Kidney glomerular epithelial cell (primary cell): ENCODE measurements at regions not wholly inside any gene's neighbourhood (a gene's known extent, or its start where the extent isn't known, plus 50 kb on each side); places are given as distances from the start of the nearest gene placed in this dataset.
A peak's percentile ranks its signal among the peaks of the same experiment; 100 is the strongest.

Experiments
- DNase-seq: peaks from one replicate; lab custom pipeline; 2025; lab: John Stamatoyannopoulos, UW

DNA sequence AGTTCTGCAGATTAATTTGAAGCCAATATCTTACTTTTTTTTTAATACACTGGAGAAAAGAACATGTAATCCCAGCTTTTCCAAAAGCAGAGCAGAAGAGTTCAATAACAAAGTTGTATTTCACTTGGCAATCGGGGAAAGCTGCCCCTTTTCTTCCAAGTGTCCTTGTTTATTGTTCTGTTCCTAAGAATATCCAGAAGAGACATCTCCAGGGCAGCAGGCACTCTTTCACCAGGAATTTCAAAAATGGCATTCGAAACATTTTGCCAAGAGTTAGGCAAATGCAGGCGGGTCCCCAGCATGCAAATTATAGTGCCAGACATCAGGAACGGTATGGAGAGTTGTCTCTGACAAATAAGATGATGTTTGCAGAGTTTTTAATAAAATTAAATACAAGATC is 494.5 kb downstream of the BCOR start:
- DNase-seq, result no peak

DNA sequence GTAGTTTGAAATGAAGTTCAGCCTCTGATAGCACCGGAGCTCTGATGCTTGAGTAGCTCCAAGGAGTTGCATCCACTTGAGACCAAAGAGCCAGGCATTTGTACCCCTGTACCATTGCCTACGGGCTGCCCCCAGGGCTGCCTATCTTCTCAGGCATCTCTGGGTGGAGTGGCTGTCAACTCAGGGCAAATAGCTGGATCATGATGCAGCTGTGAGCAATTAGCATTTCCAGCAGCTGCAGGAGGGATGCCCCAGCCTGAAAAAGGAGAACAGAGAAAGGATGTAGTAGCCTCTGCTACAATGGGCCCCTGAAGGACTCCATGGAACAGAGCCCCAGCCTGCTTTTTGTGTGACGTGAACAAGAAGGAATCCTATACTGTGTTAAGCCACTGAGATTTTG is 492.6 kb downstream of the BCOR start:
- no peak for DNase-seq

DNA sequence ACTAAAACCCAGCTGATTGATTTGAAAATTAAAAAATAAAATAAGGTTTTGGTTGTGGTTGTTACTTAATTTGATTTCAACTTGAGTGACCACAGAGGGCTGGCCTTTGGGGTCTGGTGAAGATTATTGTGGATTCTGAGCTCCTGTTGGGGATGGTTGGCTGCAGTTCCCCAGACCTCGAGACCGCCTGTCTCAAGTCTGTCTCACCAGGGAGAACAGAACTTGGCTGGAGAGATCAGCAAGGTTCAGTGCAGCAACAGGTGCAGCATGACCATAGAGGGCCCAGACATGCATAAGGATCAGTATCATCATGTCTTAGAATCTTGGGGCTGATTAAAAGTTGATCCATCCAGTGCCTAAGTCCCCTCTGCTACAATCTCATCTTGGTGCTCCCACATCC is 491.9 kb downstream of the BCOR start:
- no peak for DNase-seq

DNA sequence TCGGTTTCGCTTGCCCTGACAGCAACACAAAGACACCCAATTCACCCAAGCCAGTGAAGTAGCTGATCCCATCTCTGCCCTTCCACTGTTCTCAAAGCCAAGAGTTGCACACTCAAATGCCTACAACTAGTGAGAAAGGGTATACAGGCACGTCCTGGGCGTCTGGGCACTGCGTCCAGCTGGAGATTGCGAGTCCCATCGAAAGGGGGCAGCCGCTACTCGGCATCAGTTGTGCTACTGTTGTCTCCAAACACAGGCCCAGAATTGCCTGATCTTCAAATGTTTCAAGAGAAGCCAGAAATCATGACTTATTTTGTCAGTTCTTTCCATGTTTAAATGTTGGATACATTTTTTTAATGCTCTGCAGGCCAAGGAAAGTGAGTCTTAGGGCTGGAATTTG is 487.8 kb downstream of the BCOR start:
- DNase-seq, result no peak

DNA sequence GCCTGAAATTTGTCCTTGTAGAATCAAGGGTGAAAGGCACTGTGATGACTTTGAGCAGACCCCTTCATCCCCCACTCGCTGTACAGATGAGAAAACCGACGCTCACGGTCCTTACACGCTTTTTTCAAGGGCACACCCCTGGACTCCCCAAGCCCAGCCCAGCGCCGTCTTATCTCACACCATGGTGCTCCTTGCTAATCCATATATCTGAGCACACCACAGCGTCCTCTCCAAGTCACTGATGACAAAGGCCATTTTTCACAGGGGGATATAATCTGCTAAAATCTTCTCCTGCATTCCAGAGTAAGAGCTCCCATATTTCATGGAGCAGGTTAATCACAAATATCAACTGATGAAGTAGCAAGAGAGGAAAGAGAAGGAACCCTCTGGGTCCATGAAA is 486.3 kb downstream of the BCOR start:
- DNase-seq, result no peak

DNA sequence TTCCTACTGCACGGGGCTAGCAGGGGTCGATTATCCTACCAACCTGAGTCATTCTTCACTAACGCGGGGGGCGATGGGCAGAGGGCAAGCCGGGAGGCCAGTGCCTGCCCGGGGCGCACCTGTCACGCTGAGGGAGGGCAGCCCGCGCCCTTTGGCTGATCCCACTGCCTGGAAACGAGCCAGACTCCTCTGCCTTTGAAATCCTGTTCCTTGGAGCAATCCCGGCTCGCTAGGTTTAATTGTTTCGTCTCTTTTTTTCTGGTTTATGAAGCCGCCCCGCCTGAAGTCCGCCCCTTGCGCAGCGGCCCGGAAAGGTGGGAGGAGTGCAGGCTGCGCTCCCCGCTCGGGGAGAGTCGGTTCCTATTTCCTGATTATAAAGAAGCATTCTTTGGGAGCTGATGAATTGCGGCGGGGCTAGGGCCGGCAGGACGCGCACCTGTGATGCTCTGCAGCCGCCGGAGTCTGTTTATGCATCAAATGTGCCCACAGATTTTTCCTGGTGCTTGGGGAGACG is 484.2 kb downstream of the BCOR start:
- peak; percentile 52 for DNase-seq

DNA sequence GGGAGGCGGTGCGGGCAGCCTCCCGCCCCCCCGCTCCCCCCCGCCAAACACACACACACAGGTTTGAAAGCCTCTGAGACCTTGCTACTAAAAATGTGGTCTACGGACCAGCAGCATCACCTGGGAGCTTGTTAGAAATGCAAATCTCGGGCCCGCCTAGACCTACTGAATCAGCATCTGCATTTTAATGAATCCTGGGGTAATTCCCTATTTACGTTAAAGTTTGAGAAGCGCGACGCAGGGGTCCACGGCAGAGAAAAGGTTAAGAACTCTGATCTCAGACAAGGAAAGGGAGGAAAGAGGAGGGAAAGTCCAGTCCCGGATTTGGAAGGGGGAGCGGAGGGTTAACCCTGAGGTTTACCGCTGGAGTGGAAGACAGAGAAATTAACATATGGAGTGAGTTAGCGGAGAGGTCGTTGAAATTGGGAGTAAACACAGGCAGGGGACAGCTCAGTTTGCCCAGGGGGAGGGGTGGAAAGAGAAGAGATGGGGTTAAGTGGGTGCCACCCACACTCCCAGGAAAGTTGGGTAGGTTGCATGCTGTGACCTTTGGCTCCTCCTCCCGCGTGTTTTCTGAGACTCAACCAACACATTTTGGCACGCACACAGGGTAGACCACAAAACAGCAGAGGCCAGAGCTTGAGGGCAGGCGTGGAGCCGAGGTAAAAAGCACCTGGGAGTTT is 483.6 kb downstream of the BCOR start:
- no peak for DNase-seq

DNA sequence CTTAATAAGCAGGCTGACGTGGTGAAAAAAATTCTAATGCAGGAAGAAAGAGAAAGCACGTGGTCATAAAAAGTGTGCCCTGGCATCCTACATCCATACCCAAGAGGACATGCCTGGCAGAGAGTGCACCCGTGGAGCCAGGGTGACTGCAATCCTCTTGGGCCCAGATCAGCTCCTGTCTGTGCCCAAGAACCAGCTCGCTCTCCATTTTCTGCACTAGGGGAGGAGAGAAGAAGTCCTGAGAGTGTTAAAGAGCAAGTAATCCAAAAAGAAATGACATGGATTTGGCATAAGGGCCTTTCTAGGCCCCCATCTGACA is 483.1 kb downstream of the BCOR start:
- no peak for DNase-seq

DNA sequence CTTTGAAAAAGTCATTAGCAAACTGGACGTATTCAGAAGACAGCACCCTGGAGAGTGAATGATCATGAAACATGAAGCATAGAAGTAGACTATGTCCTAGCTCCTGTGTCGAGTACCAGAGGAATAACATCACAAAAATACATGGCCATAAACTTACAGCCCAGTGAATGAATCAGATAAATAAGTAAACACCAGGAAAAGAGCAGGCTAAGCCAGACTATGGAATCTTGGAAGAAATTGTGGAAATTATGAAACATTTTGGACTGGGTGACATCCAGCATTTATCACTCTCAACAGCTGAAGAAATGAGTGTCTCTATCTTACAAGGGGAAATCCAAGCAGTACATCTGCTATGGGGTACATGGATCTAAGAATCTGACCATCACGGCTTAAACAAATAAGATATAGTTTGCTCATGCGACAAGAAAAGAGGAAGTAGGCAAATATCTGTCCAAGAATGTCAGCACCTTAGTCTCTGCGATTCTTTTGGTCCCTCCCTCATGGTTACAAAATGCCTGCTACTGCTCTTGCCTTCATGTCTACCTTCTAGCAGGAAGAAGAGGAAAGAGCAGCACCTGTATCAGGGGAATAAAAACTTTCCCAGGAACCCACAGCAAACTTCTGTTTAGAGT is 481.5 kb downstream of the BCOR start:
- DNase-seq, result no peak

DNA sequence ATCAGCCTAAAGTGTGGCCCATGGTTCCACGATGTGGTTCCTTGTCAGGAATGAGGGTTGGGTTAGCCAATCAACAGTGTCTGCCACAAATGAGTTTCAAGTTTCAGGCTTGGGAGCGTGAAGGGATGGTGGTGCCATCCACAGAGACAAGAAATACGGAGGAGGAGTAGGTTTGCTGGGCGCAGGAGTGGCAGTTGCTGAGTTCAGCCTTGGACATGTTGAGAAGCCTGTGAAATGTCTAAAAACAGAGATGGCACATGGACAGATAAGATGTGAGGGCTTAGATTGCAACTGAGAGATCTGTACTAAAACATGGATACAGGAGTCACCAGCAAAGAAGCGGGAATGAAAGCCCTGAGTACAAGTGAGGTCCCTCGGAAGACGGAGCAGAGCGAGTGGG is 481.0 kb downstream of the BCOR start:
- DNase-seq, result no peak

DNA sequence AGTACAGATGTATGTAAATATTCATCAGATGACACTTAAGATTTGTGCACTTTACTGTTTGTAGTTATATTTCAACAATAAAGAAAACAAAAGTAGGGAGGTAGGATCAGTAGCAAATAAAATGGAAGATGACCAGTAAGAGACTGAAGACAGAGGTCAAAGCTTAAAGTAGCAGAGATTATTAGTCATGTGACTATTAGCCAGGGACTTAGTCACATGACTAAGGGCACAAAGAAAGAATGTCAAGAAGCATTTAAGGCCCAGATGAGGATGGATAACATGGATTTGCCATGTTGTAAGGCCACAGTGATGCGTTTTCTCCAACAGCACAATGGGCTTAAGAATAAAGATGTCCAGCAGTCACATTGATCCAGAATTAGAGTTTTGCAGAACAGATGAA is 479.6 kb downstream of the BCOR start:
- no peak for DNase-seq

DNA sequence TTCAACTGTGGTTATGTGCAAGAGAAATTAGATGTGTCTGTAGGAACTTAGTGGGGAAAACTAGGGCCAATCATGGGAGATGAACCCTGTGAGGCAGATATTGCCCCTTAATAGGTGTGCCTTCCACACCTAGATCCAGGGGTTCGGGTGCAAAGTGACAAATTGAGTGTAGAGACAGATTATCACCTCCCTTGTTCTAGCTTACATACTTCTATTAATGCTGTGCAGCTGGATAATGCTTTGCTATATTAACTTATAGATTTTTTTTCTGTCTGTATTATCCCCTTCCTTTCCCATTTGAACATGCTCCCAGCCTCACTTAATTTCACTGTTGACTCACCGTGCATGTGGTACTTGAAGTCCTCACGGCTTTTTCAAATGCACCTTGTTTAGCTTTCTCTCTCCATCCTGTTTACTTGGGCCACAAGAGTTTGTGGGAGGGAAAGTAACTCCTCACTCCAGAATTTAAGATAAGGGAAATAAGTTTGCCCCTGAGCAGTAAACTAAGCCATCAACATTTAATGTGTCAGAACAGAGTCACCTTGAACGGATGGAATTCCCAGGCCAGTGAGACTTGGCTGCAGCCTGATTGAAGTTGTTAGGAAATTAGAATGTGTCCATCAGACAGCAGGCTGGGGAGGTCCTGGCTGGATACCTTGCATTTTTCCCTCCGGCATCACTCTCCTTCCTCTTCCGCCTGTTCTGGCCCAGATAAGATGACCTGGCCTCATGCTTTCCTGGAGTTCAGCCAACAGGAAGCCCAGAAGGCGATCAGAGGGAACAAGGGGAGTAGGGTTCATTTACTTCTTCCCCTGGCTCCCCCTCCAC is 478.4 kb downstream of the BCOR start:
- no peak for DNase-seq

DNA sequence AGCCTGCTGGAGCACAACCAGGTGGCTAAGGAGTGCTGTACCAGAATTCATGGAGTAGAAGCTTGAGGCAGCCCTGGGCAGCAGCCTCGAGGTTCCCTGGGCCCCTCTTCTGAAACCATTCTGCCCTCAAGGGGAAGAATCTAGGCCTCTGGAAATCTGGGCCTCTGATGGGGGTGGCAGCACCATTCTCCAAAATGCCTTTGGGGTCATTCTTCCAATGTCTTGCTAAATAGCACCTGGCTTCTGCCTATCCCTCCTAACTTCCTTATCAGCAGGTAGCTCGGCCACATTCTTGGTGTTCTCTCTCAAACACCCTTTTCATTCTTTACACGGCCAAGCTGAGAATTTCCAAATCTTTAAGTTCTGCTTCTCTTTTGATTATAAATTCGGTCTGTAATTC is 473.6 kb downstream of the BCOR start:
- DNase-seq, result no peak

DNA sequence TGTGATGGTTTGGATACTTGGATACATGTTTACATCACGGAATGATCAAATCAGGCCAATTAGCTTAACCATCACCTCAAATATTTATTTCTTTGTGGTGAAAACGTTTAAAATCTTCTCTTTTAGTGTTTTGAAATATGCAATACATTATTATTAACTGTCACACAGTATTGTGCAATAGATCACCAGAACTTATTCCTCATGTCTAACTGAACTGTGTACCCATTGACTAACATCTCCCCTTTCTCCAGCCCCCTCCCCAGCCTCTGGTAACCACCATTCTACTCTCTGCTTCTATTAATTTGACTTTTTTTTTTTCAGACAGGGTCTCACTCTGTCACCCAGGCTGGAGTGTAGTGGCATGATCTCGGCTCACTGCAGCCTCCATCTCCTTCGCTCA is 471.9 kb downstream of the BCOR start:
- DNase-seq, result no peak

DNA sequence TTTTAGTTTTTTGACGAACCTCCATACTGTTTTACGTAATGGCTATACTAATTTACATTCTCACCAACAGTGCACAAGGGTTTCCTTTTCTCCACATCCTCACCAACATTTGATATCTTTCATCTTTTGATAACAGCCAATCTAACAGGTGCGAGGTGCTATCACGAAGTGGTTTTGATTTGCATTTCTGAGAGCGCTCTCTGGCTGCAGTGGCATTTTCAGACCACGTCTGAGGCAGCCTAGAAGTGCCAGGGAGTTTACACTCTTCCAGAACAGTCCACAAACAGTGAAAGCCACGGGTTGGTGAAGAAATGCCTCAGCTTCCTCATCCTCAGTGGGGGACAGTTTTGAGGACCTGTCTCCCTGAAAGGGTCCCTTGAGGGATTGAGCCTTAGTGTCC is 471.0 kb downstream of the BCOR start:
- no peak for DNase-seq

DNA sequence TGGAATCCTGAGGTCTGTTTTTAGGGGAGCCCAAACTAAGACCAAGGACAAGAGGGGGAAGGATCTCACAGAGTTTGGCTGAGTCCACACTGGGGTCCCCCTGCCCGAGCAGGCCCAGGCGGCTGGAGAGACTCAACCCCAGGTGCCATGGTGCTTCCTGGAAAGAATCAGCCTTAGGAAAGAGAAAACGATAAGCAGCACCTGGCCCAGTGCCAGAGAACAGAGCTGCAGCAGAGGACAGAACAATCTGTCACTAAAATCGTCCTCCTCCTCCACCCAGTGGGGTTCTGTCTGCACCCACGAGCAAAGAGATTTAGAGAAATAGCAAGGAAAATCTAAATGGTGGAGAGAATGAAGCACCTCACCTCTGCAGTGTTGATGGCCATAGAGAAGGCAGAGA is 470.5 kb downstream of the BCOR start:
- no peak for DNase-seq

DNA sequence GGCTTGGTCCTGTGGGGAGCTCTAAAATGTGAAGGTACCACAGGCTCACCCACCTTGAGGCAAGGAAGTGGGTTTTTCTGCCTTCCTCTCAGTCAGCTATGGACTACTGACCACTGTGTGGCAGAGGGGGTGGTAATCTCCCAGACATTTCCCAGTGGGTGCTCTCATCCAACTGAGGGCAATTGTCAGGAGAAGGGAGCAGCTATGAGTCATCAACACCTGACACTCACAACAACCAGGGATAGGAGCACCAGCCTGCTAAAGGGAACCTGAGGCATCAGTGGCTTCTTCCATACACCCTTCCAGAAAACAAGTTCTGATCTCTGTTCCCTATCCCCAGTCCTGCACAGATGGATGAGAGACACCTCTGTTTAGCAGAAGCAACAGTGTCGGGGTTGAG is 468.8 kb downstream of the BCOR start:
- DNase-seq, result no peak

DNA sequence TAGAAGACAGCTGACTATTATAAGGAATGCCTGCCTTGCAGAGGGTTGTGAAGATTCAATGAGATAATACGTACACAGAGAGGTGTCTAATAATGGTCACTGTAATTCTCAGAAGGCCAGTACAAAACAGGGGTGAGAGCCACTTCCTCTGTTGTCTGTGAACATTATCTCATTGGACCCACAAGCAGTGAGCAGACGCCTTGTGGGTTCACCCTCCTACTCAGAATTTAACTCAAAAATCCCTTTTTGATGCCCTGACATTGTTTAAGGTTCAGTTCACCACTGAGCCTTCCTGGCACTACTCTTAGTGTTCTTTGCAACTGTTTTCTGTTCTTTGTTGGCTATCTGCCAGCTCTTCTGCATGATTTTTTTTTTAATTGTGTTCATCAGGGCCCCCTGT is 467.4 kb downstream of the BCOR start:
- DNase-seq, result no peak

DNA sequence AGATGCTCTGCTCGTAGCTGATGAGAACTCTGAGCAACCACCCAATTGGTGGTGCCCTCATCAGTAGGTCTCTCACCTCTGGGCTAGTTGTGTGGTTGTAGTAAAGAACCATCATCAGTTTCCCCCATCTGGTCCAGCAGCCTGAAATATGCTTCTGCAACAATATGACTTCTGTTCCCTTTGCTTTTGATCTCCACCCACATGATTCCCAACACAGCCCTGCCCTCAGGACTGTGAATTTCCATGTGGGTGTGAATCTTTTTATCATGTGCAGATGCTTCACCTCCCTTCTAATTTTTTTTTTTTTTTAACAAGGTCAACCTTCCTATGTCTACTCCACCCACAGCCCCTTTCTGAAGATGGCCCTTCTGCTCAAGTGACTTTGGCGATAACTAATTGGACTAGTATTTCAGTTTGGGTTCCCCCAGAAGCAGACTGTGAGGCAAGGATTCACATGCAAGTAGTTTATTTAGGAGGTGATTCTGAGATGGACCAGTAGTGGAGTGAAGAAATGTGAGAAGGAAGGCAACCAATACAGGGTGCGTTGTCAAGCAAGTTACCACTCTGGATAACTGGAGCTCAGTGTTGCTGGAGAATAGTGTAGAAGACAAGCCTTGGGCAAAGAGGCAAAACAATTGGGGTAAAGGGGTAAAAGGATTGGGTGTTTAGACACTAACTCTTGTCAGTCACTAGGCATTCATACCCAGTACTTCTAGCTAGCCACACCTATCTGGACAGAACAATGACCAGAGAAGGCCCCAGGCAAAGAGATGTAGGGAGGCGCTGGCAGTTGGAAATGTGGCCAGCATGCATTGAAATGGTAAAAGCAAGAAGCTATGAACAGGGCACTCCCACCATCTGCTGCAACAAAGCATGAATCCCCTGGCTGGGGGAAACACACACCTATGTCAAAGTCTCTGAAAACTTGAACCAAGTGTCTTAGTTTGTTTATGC is 466.2 kb downstream of the BCOR start:
- no peak for DNase-seq

DNA sequence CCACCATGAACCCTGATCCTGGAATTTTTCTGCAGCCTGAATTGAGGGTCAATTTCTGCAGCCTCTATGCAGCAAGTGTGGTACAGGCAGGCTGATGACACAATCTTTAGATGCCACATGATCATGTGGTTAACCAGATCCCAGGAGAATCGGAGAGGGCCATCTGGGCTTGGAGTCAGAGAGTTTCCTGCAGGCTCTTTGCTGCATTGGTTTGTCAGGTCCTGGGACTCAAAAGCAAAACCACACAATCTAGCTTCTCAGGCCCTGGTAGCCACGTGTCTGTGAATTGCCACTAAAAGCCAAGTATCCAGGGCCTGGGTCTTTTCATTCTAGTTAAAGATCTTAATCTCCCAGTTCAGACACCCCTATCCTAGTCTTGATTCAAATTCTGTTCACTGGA is 464.5 kb downstream of the BCOR start:
- DNase-seq, result no peak

DNA sequence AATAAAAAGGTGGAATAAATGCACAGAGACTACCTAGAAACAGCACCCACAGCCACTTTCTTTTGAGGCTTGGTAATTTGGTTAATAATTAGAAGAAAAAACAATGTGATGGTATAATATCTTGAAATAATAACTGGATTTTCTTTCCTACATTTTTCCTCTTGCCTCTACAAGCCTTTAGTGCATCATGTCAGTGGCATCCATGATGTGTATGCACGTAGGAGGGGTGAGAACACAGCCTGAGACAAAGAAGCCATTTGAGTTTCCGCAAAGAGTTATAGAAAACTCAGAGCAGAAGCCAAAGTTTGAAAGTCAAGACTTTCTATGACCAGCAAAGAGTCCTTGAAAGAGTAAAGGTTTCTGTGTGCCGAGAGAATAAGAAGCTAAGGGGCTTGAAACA is 461.3 kb downstream of the BCOR start:
- no peak for DNase-seq

DNA sequence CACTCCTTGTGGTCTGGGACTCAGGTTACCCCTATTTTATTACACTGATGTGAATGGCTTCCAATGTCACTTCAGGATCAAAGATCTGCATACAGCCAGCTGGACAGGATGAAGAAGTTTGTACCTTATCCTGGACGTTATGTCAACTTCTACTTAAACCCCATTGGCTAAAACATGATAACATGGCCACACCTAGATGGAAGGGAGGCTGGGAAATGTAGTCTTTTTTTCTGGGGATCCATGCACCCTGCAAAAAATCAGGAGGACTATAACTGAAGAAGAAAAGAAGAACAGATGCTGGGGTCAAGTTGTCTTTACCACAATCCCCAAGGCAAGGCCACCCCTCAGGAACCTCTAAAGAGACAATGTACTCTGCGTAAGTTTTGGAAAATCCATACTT is 459.2 kb downstream of the BCOR start:
- DNase-seq, result no peak
